Right lobe of liver (tissue), 4 donors: ENCODE measurements at regions not wholly inside any gene's neighbourhood (a gene's known extent, or its start where the extent isn't known, plus 50 kb on each side); places are given as distances from the start of the nearest gene placed in this dataset.

Experiments
- POLR2A ChIP-seq: fragments of 450-650 bp; IDR thresholded peaks from one replicate; pipeline ENCODE4 v1.6.1; 2017; ENCODE audit warnings: antibody characterized with exemption, mild to moderate bottlenecking
- TF ChIP-seq, protein P1 (sequence below), 4 donors: fragments of 200-600 bp in 3 of 4; fragments of 450-650 bp in 1 of 4; IDR thresholded peaks; one replicate each; pipeline versions ENCODE4 v1.5.1 to v1.8.0; 2016 to 2022; ENCODE audit warnings: antibody characterized with exemption in 4 of 4, mild to moderate bottlenecking in 2 of 4
- donor health status: DM: no; HTN: no; CAD: no.
- donor health status: DM: no; HTN: no; CAD: no.
- donor health status: DM: no; HTN: yes; CAD: no.

DNA sequence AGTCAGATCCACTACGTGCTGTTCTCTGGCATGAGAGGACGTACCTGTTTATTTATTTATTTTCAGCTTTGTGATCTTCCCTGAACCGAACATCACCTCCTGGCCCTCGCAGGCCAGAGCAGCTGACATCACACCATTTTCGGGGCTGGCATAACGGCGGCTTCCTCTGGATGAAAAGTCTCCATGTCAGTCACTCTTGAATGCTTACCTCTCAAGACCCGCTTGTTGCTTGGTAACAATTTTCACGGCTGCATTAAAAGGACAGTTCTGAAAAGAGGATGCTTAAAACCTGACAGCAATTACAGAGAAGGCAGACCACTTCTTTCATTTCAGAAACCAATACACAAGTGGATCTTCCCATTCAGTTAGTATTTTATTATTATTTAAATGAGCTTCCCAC lies 159.8 kb upstream of the CDH4 start:
- no peak for TF ChIP-seq POLR2A
- TF ChIP-seq, protein P1, sequence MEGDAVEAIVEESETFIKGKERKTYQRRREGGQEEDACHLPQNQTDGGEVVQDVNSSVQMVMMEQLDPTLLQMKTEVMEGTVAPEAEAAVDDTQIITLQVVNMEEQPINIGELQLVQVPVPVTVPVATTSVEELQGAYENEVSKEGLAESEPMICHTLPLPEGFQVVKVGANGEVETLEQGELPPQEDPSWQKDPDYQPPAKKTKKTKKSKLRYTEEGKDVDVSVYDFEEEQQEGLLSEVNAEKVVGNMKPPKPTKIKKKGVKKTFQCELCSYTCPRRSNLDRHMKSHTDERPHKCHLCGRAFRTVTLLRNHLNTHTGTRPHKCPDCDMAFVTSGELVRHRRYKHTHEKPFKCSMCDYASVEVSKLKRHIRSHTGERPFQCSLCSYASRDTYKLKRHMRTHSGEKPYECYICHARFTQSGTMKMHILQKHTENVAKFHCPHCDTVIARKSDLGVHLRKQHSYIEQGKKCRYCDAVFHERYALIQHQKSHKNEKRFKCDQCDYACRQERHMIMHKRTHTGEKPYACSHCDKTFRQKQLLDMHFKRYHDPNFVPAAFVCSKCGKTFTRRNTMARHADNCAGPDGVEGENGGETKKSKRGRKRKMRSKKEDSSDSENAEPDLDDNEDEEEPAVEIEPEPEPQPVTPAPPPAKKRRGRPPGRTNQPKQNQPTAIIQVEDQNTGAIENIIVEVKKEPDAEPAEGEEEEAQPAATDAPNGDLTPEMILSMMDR (IDR thresholded peaks at IDR 0.05): no peak
